ENCODE measurements at regions not wholly inside any gene's neighbourhood (a gene's known extent, or its start where the extent isn't known, plus 50 kb on each side); places are given as distances from the start of the nearest gene placed in this dataset.
A peak's percentile ranks its signal among the peaks of the same experiment; 100 is the strongest.

DNA sequence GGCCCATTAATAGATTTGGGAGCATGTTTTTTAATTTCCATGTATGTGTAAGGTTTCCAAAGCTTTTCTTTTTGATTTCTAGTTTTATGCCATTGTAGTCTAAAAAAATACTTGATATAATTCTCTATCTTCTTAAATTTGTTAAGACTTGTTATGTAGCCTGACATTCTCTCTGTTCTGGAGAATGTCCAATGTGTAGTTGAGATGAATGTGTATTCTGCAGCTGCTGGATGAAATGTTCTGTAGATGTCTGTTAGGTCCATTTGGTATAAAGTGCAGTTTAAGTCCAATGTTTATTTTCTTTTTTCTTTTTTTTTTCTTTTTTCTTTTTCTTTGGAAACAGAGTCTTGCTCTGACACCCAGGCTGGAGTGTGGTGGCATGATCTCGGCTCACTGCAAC, 378.5 kb upstream of the MAD2L1 start:
- Histone ChIP-seq H3K4me3 (no peak overlapping the region), H3K4me1 (replicated peaks in 1 of 2) (no peaks in the 10 kb centered on the region), H3K27ac (no peak overlapping the region)
- in situ Hi-C loops (cut with MboI; ENCODE audit: low pct_unique_long_range_greater_than_20kb in 2 of 9, low sequenced_read_pairs in 9 of 9, unreplicated experiment in 9 of 9): no loop called here
- ATAC-seq (replicated peaks in 6 of 8): no peak
- WGBS, 10 experiments: 30 to 100% (median 95%) methylated on average over 1 of the region's 1 CpG; no CpG with 5 or more reads in 2 of the 10 experiments

DNA sequence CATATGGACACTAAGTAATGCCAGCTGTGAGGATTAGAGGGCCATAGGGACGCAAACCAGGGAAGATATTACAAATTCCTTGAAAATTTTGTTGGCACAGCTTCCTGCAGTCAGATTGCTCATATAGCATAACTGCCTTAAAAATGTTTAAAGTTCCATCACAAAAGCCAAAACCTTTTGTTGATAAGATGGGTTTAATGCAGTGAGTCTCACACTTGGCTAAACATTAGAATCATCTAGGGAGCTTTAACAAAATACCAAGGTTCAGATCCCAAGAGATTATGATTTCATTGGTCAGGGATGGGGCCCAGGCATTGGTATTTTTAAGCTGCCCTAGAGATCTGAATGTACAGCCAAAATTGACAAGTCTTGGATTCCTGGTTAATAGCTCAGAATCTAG, 376.5 kb upstream of the MAD2L1 start:
- Histone ChIP-seq H3K4me3 (no peak overlapping the region), H3K27ac (no peak overlapping the region), H3K4me1 (replicated peaks in 1 of 2) (no peaks in the 10 kb centered on the region)
- ATAC-seq (replicated peaks in 6 of 8): no peak
- WGBS, 10 experiments: 0 to 100% (median 87%) methylated on average over 1 of the region's 1 CpG; no CpG with 5 or more reads in 2 of the 10 experiments
- in situ Hi-C loops (cut with MboI; ENCODE audit: low pct_unique_long_range_greater_than_20kb in 2 of 9, low sequenced_read_pairs in 9 of 9, unreplicated experiment in 9 of 9): no loop called here

DNA sequence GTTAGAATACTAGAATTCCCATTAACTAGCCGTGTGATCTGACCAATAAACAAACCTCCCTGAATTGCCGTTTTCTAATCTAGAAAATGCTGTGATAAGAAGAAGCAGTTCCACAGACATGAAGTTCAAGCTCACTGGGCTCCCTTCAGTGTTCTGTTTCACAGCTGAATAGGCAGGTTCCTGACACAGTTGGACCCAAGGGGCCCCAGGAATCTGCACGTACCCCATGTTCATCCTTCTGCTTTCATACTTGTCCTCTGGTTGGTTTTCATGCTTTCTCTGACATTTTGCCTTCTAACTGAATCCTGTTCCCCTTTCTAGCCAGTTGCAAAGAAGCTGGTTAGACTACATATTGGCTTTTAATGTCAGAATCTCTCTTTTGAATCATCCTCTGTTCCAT, 374.1 kb upstream of the MAD2L1 start:
- in situ Hi-C loops (cut with MboI; ENCODE audit: low pct_unique_long_range_greater_than_20kb in 2 of 9, low sequenced_read_pairs in 9 of 9, unreplicated experiment in 9 of 9): no loop called here
- no peak for ATAC-seq (replicated peaks in 6 of 8)

DNA sequence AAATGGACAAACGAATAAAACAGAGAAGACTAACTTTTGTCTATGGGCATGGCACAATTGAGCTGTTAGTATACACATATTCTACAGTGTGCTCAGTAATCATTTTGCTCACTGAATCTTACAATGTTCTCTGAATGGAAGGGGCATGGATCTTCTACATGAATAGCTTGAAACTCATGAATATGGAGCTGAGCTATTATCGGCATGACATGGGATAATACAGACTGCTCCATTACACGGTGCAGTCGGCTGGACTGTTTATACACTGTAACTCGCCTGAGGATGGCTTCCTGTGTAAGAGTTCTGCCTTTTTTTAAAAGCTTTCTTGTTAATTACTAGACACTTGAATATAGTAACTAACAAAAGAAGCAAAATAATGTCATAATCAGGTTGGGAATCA, 368.5 kb upstream of the MAD2L1 start:
- in situ Hi-C loops (cut with MboI; ENCODE audit: low pct_unique_long_range_greater_than_20kb in 2 of 9, low sequenced_read_pairs in 9 of 9, unreplicated experiment in 9 of 9): no loop called here
- 11 to 64% (median 44%) methylated on average over 1 to 5 of the region's 5 CpGs; no CpG with 5 or more reads in 1 of the 10 experiments for WGBS, 10 experiments
- ATAC-seq (replicated peaks in 6 of 8): peak; percentile 26 to 100 (median 99)
- Histone ChIP-seq H3K4me3 (no peak overlapping the region), H3K27ac (no peak overlapping the region), H3K4me1 (replicated peaks in 1 of 2) (peaks cover 0 to 3% of the 10 kb centered on the region in 2 donors)

More for the DNA sequence above, 374.1 kb upstream of the MAD2L1 start:
- 19 to 100% (median 70%) methylated on average over 1 to 3 of the region's 3 CpGs; no CpG with 5 or more reads in 1 of the 10 experiments for WGBS, 10 experiments
- H3K4me1 ChIP-seq (replicated peaks in 1 of 2): no peaks in the 10 kb centered on the region
- H3K27ac ChIP-seq: no peak overlapping the region
- no peak overlapping the region for H3K4me3 ChIP-seq

DNA sequence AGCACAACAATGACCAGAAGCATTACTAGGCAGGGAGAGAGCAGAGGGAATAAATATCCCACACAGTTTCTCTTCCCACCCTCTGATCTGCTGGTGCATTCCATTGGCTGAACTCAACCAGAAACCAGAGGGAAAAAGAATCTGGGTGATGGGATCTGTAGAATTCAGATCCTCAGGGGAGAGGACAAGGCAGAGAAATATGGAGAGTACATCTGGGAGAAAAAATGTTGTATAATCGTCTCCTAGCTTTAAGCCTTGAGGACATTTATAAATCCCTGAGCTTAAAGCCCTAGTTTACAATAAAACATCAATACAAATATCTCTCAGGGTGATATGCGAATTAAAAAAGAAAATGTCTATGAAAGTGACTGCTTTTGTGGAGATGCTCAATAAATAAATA, 368.1 kb upstream of the MAD2L1 start:
- 9 to 94% (median 67%) methylated on average over 1 to 2 of the region's 2 CpGs; no CpG with 5 or more reads in 3 of the 10 experiments for WGBS, 10 experiments
- Histone ChIP-seq H3K27ac (no peak overlapping the region), H3K4me1 (replicated peaks in 1 of 2) (peaks cover 0 to 3% of the 10 kb centered on the region in 2 donors), H3K4me3 (no peak overlapping the region)
- ATAC-seq (replicated peaks in 6 of 8): peak in 5 of 8 experiments; percentile 37 to 68 (median 40)
- in situ Hi-C loops (cut with MboI; ENCODE audit: low pct_unique_long_range_greater_than_20kb in 2 of 9, low sequenced_read_pairs in 9 of 9, unreplicated experiment in 9 of 9): no loop called here

DNA sequence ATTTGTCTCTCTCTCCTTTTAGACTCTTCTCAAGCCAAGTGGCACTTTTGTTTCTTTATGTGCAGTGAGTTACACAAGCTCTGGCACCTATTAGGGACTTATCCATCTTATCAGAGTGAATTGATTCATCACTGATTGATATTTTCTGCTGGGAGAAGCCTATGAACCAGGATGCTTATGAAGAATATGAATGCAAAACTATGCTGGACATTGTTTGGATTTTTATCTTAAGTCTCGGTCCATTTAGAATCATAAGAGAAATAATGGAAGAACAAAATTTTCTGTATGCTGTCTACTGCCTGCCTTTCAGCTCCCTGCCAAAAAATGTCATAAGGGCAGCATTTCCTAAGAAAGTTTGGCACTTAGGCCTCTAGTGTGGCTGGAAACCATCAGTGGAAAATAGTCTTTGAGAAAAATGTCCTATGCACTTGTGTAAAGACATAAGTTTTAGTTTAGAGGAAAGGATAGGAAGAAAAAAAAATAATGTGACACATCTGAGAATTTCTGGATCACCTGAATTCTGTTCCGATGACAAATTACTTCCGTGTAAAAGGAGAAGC, 365.7 kb upstream of the MAD2L1 start:
- 0 to 100% (median 87%) methylated on average over 1 to 3 of the region's 3 CpGs for WGBS, 10 experiments
- in situ Hi-C loops (cut with MboI; ENCODE audit: low pct_unique_long_range_greater_than_20kb in 2 of 9, low sequenced_read_pairs in 9 of 9, unreplicated experiment in 9 of 9): no loop called here

DNA sequence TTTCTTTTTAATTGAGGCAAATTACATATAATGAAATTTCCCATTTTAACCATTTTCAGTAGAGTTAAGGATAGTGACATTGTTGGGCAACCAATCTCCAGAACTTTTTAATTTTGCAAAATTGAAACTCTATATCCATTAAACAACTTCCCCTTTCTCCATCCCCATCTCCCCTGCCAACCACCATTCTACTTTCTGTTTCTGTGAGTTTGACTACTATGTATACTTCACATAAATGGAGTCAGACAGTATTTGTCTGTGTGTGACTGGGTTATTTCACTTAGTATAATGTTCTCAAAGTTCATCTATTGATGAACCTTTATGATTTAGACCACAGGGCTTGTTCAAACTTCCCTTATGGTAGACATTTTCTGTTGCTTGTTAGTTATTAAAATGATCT, 364.5 kb upstream of the MAD2L1 start:
- peaks cover 0 to 3% of the 10 kb centered on the region in 2 donors for H3K4me1 ChIP-seq (replicated peaks in 1 of 2)
- in situ Hi-C loops (cut with MboI; ENCODE audit: low pct_unique_long_range_greater_than_20kb in 2 of 9, low sequenced_read_pairs in 9 of 9, unreplicated experiment in 9 of 9): no loop called here
- H3K27ac ChIP-seq: no peak overlapping the region
- ATAC-seq (replicated peaks in 6 of 8): no peak
- H3K4me3 ChIP-seq: no peak overlapping the region

More for the DNA sequence above, 365.7 kb upstream of the MAD2L1 start:
- Histone ChIP-seq H3K4me3 (no peak overlapping the region), H3K4me1 (replicated peaks in 1 of 2) (peaks cover 0 to 3% of the 10 kb centered on the region in 2 donors), H3K27ac (no peak overlapping the region)
- no peak for ATAC-seq (replicated peaks in 6 of 8)

DNA sequence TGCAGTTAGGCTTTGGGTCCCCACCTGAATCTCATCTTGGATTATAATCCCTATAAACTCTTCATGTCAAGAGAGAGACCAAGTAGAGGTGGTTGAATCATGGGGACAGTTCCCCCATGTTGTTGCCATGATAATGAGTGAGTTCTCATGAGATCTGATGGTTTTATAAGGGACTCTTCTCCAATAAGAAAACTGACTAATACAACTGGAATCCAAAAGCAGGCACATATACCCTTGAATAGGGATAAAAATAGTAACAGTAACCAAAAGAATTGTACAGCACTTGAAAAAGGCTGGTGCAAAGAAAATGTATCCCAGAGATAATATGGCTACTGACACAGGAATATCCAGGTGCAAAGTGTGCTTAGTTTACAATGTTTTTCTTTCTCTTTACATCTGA, 351.5 kb upstream of the MAD2L1 start:
- H3K27ac ChIP-seq: no peak overlapping the region
- H3K4me1 ChIP-seq (replicated peaks in 1 of 2): no peaks in the 10 kb centered on the region
- in situ Hi-C loops (cut with MboI; ENCODE audit: low pct_unique_long_range_greater_than_20kb in 2 of 9, low sequenced_read_pairs in 9 of 9, unreplicated experiment in 9 of 9): no loop called here
- no peak overlapping the region for H3K4me3 ChIP-seq
- no peak for ATAC-seq (replicated peaks in 6 of 8)

DNA sequence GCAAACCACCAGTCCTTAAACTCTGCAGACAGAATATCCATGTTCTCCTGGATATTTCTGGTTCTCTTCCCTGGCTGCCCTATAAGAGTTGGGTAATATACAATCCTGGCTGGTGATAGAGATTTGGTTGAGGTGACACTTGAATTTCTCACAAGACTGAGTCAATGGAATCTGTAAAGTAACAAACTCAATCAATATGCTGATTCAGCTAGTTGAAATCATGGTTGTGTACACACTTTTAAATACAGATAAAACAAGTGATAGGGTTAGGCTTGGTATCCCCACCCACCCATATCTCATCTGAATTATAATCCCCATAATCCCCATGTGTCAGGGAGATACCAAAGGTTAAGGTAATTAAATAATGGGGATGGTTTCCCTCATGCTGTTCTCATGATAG, 349.2 kb upstream of the MAD2L1 start:
- Histone ChIP-seq H3K27ac (no peak overlapping the region), H3K4me3 (no peak overlapping the region), H3K4me1 (replicated peaks in 1 of 2) (no peaks in the 10 kb centered on the region)
- no peak for ATAC-seq (replicated peaks in 6 of 8)
- in situ Hi-C loops (cut with MboI; ENCODE audit: low pct_unique_long_range_greater_than_20kb in 2 of 9, low sequenced_read_pairs in 9 of 9, unreplicated experiment in 9 of 9): no loop called here

DNA sequence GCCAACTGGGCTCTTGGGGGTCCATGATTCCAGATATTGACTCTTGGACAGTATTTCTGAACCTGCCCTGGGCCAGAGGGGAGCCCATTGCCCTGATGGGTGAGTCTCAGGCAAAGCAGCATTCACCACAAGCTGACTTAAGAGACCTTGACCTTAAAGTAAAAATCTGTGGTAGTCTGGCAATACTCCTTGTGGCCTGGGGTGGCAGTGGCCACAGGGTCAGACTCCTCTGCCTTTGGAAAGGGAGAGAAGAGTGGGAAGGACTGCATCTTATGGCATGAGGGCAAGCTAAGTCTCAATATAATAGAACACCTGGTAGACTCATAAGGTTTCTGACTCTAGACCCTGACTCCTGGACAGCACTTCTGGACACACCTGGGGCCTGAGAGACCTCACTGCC, 340.3 kb upstream of the MAD2L1 start:
- in situ Hi-C loops (cut with MboI; ENCODE audit: low pct_unique_long_range_greater_than_20kb in 2 of 9, low sequenced_read_pairs in 9 of 9, unreplicated experiment in 9 of 9): no loop called here
- no peak overlapping the region for H3K4me3 ChIP-seq
- no peaks in the 10 kb centered on the region for H3K4me1 ChIP-seq (replicated peaks in 1 of 2)
- ATAC-seq (replicated peaks in 6 of 8): no peak
- H3K27ac ChIP-seq: no peak overlapping the region

DNA sequence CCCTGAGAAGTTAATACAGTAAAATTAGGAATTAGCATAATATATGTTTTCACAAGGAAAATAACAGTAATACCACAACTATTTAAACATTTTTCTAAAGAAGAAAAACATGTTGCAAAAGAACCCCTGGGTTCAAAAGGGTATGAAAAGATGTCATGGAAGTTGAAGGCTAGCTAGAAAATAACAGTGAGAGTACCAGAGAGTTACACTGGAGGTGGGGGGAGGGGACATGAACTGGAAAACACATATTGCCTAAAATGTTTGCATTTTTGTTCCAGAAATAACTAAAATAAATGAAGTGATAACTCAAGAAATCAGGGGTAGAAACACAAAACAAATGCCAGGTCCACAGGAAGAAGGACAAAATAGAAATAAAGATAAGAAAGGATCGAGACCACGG, 336.6 kb upstream of the MAD2L1 start:
- in situ Hi-C loops (cut with MboI; ENCODE audit: low pct_unique_long_range_greater_than_20kb in 2 of 9, low sequenced_read_pairs in 9 of 9, unreplicated experiment in 9 of 9): no loop called here
- Histone ChIP-seq H3K27ac (no peak overlapping the region), H3K4me1 (replicated peaks in 1 of 2) (no peaks in the 10 kb centered on the region), H3K4me3 (no peak overlapping the region)
- WGBS, 10 experiments: 46 to 100% (median 97%) methylated on average over 2 of the region's 2 CpGs
- no peak for ATAC-seq (replicated peaks in 6 of 8)

DNA sequence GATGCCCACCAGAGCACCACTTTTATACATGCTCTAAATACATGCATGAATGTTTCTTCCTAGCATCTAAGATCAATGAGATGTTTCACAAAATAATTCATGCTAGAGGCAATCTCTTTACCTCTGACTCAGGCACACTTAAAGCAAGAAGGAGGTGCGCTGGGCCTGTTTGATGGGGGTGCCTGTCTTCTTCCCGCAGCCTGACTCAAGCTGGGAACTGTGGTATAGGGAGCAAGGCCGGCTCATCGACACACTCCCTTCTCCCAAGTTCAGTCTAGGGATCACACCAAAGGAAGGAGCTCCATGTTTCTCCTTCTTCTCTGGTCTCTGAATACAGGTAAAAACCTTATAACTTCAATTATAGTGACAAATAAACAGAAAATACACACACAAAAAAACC, 333.8 kb upstream of the MAD2L1 start:
- no peak for ATAC-seq (replicated peaks in 6 of 8)
- H3K4me3 ChIP-seq: no peak overlapping the region
- no peak overlapping the region for H3K27ac ChIP-seq
- 74 to 100% (median 100%) methylated on average over 1 to 4 of the region's 4 CpGs; no CpG with 5 or more reads in 3 of the 10 experiments for WGBS, 10 experiments
- in situ Hi-C loops (cut with MboI; ENCODE audit: low pct_unique_long_range_greater_than_20kb in 2 of 9, low sequenced_read_pairs in 9 of 9, unreplicated experiment in 9 of 9): no loop called here
- H3K4me1 ChIP-seq (replicated peaks in 1 of 2): no peaks in the 10 kb centered on the region

DNA sequence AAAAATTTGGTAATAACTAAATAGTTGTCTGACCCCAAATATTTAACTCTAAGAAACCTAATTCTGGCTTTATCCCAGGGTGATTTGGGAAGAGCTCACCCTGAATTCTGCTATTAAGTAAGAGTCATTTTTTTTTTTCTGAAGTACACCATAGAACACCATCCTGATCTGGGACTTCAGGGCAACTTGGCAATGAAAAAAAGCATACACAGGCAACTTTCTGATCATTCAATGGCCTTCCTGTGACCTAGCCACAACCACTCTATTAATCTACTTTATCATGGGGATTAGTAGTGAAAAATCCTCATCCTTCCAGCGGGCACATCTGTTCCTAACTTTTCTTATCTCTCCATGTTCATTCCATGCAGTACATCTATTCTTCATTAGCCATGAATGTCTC, 333.2 kb upstream of the MAD2L1 start:
- H3K4me1 ChIP-seq (replicated peaks in 1 of 2): no peaks in the 10 kb centered on the region
- no peak overlapping the region for H3K4me3 ChIP-seq
- ATAC-seq (replicated peaks in 6 of 8): no peak
- H3K27ac ChIP-seq: no peak overlapping the region
- 29 to 100% (median 71%) methylated on average over 1 of the region's 1 CpG; no CpG with 5 or more reads in 5 of the 10 experiments for WGBS, 10 experiments
- in situ Hi-C loops (cut with MboI; ENCODE audit: low pct_unique_long_range_greater_than_20kb in 2 of 9, low sequenced_read_pairs in 9 of 9, unreplicated experiment in 9 of 9): no loop called here

DNA sequence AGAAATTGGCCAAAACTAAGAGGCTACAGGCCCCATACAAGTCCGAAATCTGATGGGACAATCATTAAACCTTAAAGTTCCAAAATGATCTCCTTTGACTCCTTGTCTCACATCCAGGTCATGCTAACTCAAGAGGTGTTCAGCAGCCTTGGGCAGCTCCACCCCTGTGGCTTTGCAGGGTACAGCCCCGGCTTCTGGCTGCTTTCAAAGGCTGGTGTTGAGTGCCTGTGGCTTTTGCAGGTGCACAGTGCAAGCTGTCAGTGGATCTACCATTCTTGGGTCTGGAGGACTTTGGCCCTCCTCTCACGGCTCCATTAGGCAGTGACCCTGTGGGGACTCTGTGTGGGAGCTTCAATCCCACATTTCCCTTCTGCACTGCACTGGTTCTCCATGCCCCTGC, 329.1 kb upstream of the MAD2L1 start:
- 20 to 100% (median 80%) methylated on average over 1 to 3 of the region's 3 CpGs; no CpG with 5 or more reads in 5 of the 10 experiments for WGBS, 10 experiments
- Histone ChIP-seq H3K4me1 (replicated peaks in 1 of 2) (no peaks in the 10 kb centered on the region), H3K4me3 (no peak overlapping the region), H3K27ac (no peak overlapping the region)
- no peak for ATAC-seq (replicated peaks in 6 of 8)
- in situ Hi-C loops (cut with MboI; ENCODE audit: low pct_unique_long_range_greater_than_20kb in 2 of 9, low sequenced_read_pairs in 9 of 9, unreplicated experiment in 9 of 9): no loop called here
